ENCODE measurements at regions not wholly inside any gene's neighbourhood (a gene's known extent, or its start where the extent isn't known, plus 50 kb on each side); places are given as distances from the start of the nearest gene placed in this dataset.

- ATAC-seq (replicated peaks) (no peak), DNase-seq (no peak)
- Mint-ChIP-seq H3K9me3 (peaks cover 9 to 10% of the 10 kb centered on the region in 2 donors), H3K27ac (no peak overlapping the region), H3K4me3 (no peak overlapping the region), H3K27me3 (no peaks in the 10 kb centered on the region), H3K4me1 (ENCODE audit: low read depth in 2 of 2) (no peaks in the 10 kb centered on the region), H3K36me3 (ENCODE audit: insufficient read depth) (no peaks in the 10 kb centered on the region)
These were observed 113.9 kb upstream of the BRINP1 start for GRCh38 chr9:119483153-119483552.

- ATAC-seq (replicated peaks) (no peak), DNase-seq (no peak)
- H3K36me3 Mint-ChIP-seq (ENCODE audit: insufficient read depth) = no peaks in the 10 kb centered on the region
- H3K27me3 Mint-ChIP-seq = no peaks in the 10 kb centered on the region
- H3K4me1 Mint-ChIP-seq (ENCODE audit: low read depth in 2 of 2) = no peaks in the 10 kb centered on the region
- H3K27ac Mint-ChIP-seq = no peak overlapping the region
- no peak overlapping the region for H3K4me3 Mint-ChIP-seq
- peaks cover under 1 to 16% of the 10 kb centered on the region in 2 donors for H3K9me3 Mint-ChIP-seq
These were observed 108.0 kb upstream of the BRINP1 start for GRCh38 chr9:119477197-119477596.

GRCh38 chr9:119458068-119458467 lies 88.8 kb upstream of the BRINP1 start:
- H3K27me3 Mint-ChIP-seq = no peaks in the 10 kb centered on the region
- H3K27ac Mint-ChIP-seq = no peak overlapping the region
- no peaks in the 10 kb centered on the region for H3K36me3 Mint-ChIP-seq (ENCODE audit: insufficient read depth)
- H3K4me1 Mint-ChIP-seq (ENCODE audit: low read depth in 2 of 2) = no peaks in the 10 kb centered on the region
- H3K9me3 Mint-ChIP-seq = peaks cover 8 to 10% of the 10 kb centered on the region in 2 donors
- ATAC-seq (replicated peaks) (no peak), DNase-seq (no peak)
- no peak overlapping the region for H3K4me3 Mint-ChIP-seq

GRCh38 chr9:119453980-119454379 lies 84.7 kb upstream of the BRINP1 start:
- no peaks in the 10 kb centered on the region for H3K4me1 Mint-ChIP-seq (ENCODE audit: low read depth in 2 of 2)
- DNase-seq = no peak
- no peaks in the 10 kb centered on the region for H3K36me3 Mint-ChIP-seq (ENCODE audit: insufficient read depth)
- H3K27me3 Mint-ChIP-seq = no peaks in the 10 kb centered on the region
- H3K9me3 Mint-ChIP-seq = peaks cover 2 to 8% of the 10 kb centered on the region in 2 donors
- no peak overlapping the region for H3K4me3 Mint-ChIP-seq
- no peak for ATAC-seq (replicated peaks)
- no peak overlapping the region for H3K27ac Mint-ChIP-seq

GRCh38 chr9:119453490-119453911 lies 84.3 kb upstream of the BRINP1 start:
- Mint-ChIP-seq H3K36me3 (ENCODE audit: insufficient read depth) (no peaks in the 10 kb centered on the region), H3K4me3 (no peak overlapping the region), H3K27me3 (no peaks in the 10 kb centered on the region), H3K4me1 (ENCODE audit: low read depth in 2 of 2) (no peaks in the 10 kb centered on the region), H3K9me3 (peaks cover 2 to 8% of the 10 kb centered on the region in 2 donors), H3K27ac (no peak overlapping the region)
- no peak for ATAC-seq (replicated peaks)
- DNase-seq = no peak

GRCh38 chr9:119451426-119451825 lies 82.2 kb upstream of the BRINP1 start:
- no peak overlapping the region for H3K4me3 Mint-ChIP-seq
- ATAC-seq (replicated peaks) (no peak), DNase-seq (no peak)
- peaks cover 2 to 8% of the 10 kb centered on the region in 2 donors for H3K9me3 Mint-ChIP-seq
- no peaks in the 10 kb centered on the region for H3K36me3 Mint-ChIP-seq (ENCODE audit: insufficient read depth)
- no peaks in the 10 kb centered on the region for H3K4me1 Mint-ChIP-seq (ENCODE audit: low read depth in 2 of 2)
- H3K27ac Mint-ChIP-seq = no peak overlapping the region
- H3K27me3 Mint-ChIP-seq = no peaks in the 10 kb centered on the region

- Mint-ChIP-seq H3K4me1 (ENCODE audit: low read depth in 2 of 2) (no peaks in the 10 kb centered on the region), H3K27ac (no peak overlapping the region), H3K4me3 (no peak overlapping the region), H3K9me3 (peaks cover 9 to 25% of the 10 kb centered on the region in 2 donors), H3K27me3 (peaks cover 0 to 9% of the 10 kb centered on the region in 2 donors), H3K36me3 (ENCODE audit: insufficient read depth) (no peaks in the 10 kb centered on the region)
- ATAC-seq (replicated peaks) (no peak), DNase-seq (no peak)
These were observed 73.9 kb upstream of the BRINP1 start for GRCh38 chr9:119443179-119443578.

DNA sequence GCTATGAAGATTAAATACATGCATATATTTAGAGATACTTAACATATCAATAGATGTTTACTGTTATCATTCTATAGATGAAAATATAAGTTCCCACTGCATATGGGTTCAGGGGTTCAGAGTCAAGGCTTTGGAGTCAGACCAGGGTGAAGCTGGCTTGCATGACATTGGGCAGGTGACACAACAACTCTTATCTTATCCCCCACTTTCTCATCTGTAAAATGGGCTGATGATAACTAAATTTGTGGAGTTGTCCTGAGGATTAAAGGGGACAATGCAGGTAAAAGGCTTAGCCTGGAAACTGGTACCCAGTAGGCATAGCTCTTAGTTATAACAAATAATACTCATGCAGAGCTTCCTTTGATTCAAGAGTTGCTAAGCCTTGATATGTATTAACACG lies 72.6 kb upstream of the BRINP1 start:
- H3K27me3 Mint-ChIP-seq = peaks cover 0 to 9% of the 10 kb centered on the region in 2 donors
- no peaks in the 10 kb centered on the region for H3K4me1 Mint-ChIP-seq (ENCODE audit: low read depth in 2 of 2)
- H3K9me3 Mint-ChIP-seq = peaks cover 9 to 28% of the 10 kb centered on the region in 2 donors
- ATAC-seq (replicated peaks) (no peak), DNase-seq (no peak)
- no peak overlapping the region for H3K27ac Mint-ChIP-seq
- H3K4me3 Mint-ChIP-seq = no peak overlapping the region
- no peaks in the 10 kb centered on the region for H3K36me3 Mint-ChIP-seq (ENCODE audit: insufficient read depth)

- Mint-ChIP-seq H3K4me1 (ENCODE audit: low read depth in 2 of 2) (no peaks in the 10 kb centered on the region), H3K9me3 (peaks cover 9 to 28% of the 10 kb centered on the region in 2 donors), H3K36me3 (ENCODE audit: insufficient read depth) (no peaks in the 10 kb centered on the region), H3K27me3 (peaks cover 0 to 9% of the 10 kb centered on the region in 2 donors), H3K27ac (no peak overlapping the region), H3K4me3 (no peak overlapping the region)
- DNase-seq (no peak), ATAC-seq (replicated peaks) (no peak)
These were observed 72.1 kb upstream of the BRINP1 start for GRCh38 chr9:119441338-119441737.

DNA sequence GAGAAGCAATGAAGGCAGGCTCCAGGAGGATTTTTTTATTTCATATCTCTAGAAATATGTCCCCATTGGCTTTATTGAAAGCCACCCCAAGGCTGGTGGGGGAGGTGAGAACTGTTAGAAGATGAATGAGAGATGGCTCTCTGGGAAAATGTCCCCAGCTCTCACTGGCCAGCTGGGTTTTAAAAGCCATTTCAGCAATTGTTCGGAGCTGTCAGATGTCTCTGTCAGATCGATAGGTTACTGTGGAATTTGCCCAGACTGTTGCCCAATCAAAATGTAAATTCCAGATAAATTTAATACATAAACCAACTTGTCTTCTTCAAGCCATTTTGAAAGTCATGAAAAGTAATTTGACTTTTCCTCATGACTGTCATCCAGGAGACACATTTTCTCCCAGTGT lies 67.0 kb upstream of the BRINP1 start:
- Mint-ChIP-seq H3K4me3 (no peak overlapping the region), H3K27ac (no peak overlapping the region), H3K9me3 (peaks cover 6 to 15% of the 10 kb centered on the region in 2 donors), H3K36me3 (ENCODE audit: insufficient read depth) (no peaks in the 10 kb centered on the region), H3K4me1 (ENCODE audit: low read depth in 2 of 2) (no peaks in the 10 kb centered on the region), H3K27me3 (no peaks in the 10 kb centered on the region)
- ATAC-seq (replicated peaks) = no peak
- no peak for DNase-seq

- Mint-ChIP-seq H3K9me3 (peaks cover 4 to 15% of the 10 kb centered on the region in 2 donors), H3K36me3 (ENCODE audit: insufficient read depth) (no peaks in the 10 kb centered on the region), H3K27ac (no peak overlapping the region), H3K4me1 (ENCODE audit: low read depth in 2 of 2) (no peaks in the 10 kb centered on the region), H3K27me3 (no peaks in the 10 kb centered on the region), H3K4me3 (no peak overlapping the region)
- DNase-seq (no peak), ATAC-seq (replicated peaks) (no peak)
These were observed 65.8 kb upstream of the BRINP1 start for GRCh38 chr9:119435076-119435475.

GRCh38 chr9:119432428-119432827 lies 63.2 kb upstream of the BRINP1 start:
- Mint-ChIP-seq H3K4me3 (no peak overlapping the region), H3K27ac (no peak overlapping the region), H3K4me1 (ENCODE audit: low read depth in 2 of 2) (no peaks in the 10 kb centered on the region), H3K36me3 (ENCODE audit: insufficient read depth) (no peaks in the 10 kb centered on the region), H3K27me3 (no peaks in the 10 kb centered on the region), H3K9me3 (peaks cover 0 to 1% of the 10 kb centered on the region in 2 donors)
- DNase-seq = no peak
- no peak for ATAC-seq (replicated peaks)

DNA sequence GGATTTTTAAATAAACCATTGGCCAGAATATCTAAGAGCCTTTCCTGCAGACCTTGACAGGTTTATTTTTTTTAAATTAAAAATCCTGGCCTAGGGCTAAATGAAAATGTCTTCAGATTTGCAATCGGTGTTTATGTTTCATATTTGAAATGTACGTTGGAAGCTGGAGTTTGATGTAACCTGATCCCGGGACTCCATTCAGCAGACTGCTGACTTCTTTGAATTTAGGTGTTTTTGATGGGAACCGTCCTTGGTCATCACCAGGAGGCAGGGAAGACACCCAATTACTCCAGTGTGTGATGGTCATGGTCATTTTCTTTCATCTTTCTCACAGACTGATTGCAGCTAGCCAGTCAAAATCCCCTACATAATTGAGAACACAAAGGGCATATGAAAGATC lies 60.1 kb upstream of the BRINP1 start:
- no peak overlapping the region for H3K4me3 Mint-ChIP-seq
- no peak overlapping the region for H3K27ac Mint-ChIP-seq
- no peaks in the 10 kb centered on the region for H3K36me3 Mint-ChIP-seq (ENCODE audit: insufficient read depth)
- ATAC-seq (replicated peaks) (no peak), DNase-seq (no peak)
- H3K27me3 Mint-ChIP-seq = no peaks in the 10 kb centered on the region
- no peaks in the 10 kb centered on the region for H3K4me1 Mint-ChIP-seq (ENCODE audit: low read depth in 2 of 2)
- H3K9me3 Mint-ChIP-seq = no peaks in the 10 kb centered on the region

DNA sequence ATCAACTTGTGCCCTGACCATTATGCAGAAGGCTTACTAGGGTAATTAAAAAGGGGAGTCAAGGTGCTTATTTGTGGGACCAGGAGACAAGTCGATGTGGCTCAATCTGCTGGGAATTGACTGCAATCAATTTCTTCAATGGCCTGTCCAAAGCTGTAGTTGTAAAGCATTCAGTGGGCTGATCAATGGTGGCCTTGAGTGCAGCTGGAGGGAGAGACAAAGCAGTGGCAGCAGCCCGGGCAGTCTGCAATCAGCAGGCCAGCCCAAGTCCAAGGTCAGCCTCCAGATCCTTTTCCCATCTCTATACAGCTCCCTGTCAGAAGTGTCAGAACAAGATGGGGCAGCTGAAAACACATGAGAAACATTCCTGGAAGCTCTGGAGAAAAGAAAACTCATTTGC lies 51.0 kb upstream of the BRINP1 start:
- no peaks in the 10 kb centered on the region for H3K36me3 Mint-ChIP-seq (ENCODE audit: insufficient read depth)
- H3K27ac Mint-ChIP-seq = no peak overlapping the region
- H3K27me3 Mint-ChIP-seq = no peaks in the 10 kb centered on the region
- H3K4me1 Mint-ChIP-seq (ENCODE audit: low read depth in 2 of 2) = no peaks in the 10 kb centered on the region
- DNase-seq = no peak
- peaks cover 0 to 3% of the 10 kb centered on the region in 2 donors for H3K9me3 Mint-ChIP-seq
- no peak for ATAC-seq (replicated peaks)
- no peak overlapping the region for H3K4me3 Mint-ChIP-seq

Measured in effector memory CD8-positive, alpha-beta T cell (primary cell).